ENCODE measurements at regions not wholly inside any gene's neighbourhood (a gene's known extent, or its start where the extent isn't known, plus 50 kb on each side); places are given as distances from the start of the nearest gene placed in this dataset.

GRCh38 chr9:124187311-124187710 lies 70.4 kb upstream of the NEK6 start:
- TF ChIP-seq, protein P1, sequence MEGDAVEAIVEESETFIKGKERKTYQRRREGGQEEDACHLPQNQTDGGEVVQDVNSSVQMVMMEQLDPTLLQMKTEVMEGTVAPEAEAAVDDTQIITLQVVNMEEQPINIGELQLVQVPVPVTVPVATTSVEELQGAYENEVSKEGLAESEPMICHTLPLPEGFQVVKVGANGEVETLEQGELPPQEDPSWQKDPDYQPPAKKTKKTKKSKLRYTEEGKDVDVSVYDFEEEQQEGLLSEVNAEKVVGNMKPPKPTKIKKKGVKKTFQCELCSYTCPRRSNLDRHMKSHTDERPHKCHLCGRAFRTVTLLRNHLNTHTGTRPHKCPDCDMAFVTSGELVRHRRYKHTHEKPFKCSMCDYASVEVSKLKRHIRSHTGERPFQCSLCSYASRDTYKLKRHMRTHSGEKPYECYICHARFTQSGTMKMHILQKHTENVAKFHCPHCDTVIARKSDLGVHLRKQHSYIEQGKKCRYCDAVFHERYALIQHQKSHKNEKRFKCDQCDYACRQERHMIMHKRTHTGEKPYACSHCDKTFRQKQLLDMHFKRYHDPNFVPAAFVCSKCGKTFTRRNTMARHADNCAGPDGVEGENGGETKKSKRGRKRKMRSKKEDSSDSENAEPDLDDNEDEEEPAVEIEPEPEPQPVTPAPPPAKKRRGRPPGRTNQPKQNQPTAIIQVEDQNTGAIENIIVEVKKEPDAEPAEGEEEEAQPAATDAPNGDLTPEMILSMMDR (IDR thresholded peaks at IDR 0.05; ENCODE audit: control insufficient read depth, insufficient read depth, low read depth, low read length, missing control alignments): no peak
- no peak for DNase-seq (ENCODE audit: low read depth)
- no peak overlapping the region for H3K4me3 ChIP-seq (ENCODE audit: control insufficient read depth, low read depth, low read length)

GRCh38 chr9:124188331-124189110 lies 69.2 kb upstream of the NEK6 start:
- H3K4me3 ChIP-seq (ENCODE audit: control insufficient read depth, low read depth, low read length): no peak overlapping the region
- TF ChIP-seq, protein P1 (IDR thresholded peaks at IDR 0.05; ENCODE audit: control insufficient read depth, insufficient read depth, low read depth, low read length, missing control alignments): no peak
- no peak for DNase-seq (ENCODE audit: low read depth)

GRCh38 chr9:124190761-124191160 lies 67.0 kb upstream of the NEK6 start:
- no peak for DNase-seq (ENCODE audit: low read depth)
- no peak overlapping the region for H3K4me3 ChIP-seq (ENCODE audit: control insufficient read depth, low read depth, low read length)
- TF ChIP-seq, protein P1 (IDR thresholded peaks at IDR 0.05; ENCODE audit: control insufficient read depth, insufficient read depth, low read depth, low read length, missing control alignments): no peak

DNA sequence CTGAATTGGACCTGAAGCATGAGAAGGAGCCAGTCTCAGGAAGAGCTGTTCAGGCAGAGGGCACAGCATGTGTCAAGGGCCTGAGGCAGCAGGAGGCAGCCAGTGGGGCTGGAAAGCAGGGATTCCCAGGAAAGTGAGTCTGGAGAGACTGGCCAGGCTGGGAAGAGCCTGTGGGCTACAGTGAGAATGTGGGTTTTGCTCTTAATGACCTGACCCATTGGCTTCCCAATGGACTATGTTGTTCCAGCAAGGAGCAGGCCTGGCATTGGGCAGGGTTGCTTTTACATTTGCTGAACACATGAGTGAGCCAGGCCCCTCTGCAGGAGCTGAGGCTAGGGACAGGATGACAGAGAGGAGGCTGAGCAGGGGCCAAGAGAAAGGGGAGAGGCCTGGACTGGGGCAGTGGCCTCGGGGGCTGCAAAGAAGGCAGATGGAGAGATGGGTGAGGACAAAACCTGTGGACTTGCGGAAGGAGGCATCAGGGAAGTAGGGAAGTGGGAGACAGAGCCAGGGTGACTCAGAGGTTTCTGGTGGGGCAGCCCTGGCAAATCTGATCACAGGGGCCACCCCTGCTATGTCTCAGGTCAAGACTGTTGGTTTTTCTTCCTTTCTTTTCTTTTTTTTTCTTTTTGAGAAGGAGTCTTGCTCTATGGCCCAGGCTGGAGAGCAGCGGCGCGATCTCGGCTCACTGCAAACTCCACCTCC lies 65.9 kb upstream of the NEK6 start:
- TF ChIP-seq, protein P1 (IDR thresholded peaks at IDR 0.05; ENCODE audit: control insufficient read depth, insufficient read depth, low read depth, low read length, missing control alignments): no peak
- H3K4me3 ChIP-seq (ENCODE audit: control insufficient read depth, low read depth, low read length): no peak overlapping the region
- DNase-seq (ENCODE audit: low read depth): no peak

DNA sequence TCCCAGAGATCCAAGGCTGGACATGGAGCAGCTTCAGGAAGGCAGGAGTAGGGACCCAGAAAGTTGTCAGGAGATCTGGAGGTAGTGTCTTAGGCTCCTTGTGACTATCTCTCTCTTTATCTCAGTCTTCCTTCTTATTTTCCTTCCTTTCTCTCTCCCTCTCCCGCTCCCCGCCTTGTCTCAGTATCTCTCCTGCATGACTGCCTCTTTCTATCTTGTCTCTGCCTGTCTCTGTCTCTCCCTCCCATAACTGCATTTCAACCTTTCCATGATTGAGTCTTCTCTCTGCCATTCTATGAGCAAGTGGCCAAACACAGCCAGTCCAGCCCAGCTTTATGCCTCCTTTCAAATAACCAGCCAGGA lies 61.0 kb upstream of the NEK6 start:
- H3K4me3 ChIP-seq (ENCODE audit: control insufficient read depth, low read depth, low read length): no peak overlapping the region
- no peak for DNase-seq (ENCODE audit: low read depth)
- TF ChIP-seq, protein P1 (IDR thresholded peaks at IDR 0.05; ENCODE audit: control insufficient read depth, insufficient read depth, low read depth, low read length, missing control alignments): no peak

DNA sequence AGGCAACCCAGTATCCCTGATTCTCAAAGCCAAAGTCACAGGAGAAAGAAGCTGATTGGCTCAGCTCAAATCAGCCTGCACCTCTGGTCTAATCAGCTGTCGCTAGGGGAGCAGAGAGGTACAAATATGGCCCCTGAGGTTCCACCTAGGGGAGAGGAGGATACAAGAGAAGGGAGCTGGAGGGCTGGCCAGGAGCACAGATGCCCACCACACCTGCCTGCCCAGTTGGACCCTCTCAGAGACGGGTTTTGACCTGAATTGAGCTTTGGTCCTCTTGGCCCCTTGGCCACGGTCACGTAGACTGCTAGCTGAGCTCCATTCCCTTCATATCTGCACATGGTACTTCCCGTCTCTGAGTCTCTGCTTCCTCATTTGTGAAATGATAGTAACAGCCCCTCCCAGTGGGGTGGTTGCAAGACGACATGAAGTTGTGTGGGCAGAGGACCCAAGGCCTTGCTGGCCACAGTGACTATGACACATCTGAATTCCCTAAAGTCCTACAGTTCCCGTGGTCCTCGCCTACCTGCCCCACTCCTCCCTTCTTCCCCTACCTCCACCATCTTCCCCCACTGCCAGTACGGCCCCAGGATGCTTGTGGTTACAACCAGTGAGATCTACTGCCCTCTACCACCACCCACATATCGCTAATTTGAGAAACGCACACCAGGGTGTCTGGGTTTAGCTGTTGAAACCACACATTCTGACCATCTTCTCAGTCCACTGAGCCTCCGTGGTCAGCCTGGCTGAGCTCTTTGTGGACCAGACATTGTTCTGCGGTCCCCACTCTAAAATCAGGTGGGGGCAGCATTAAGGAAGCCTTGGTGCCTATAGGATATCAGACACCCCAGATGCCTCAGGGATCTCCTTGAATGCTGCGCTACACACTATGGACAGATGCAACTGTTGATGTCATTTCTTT lies 60.3 kb upstream of the NEK6 start:
- no peak overlapping the region for H3K4me3 ChIP-seq (ENCODE audit: control insufficient read depth, low read depth, low read length)
- TF ChIP-seq, protein P1 (IDR thresholded peaks at IDR 0.05; ENCODE audit: control insufficient read depth, insufficient read depth, low read depth, low read length, missing control alignments): no peak
- DNase-seq (ENCODE audit: low read depth): no peak
